PC-9 (cell line): ENCODE measurements at regions not wholly inside any gene's neighbourhood (a gene's known extent, or its start where the extent isn't known, plus 50 kb on each side); places are given as distances from the start of the nearest gene placed in this dataset.

Experiments used
- CTCF ChIP-seq: fragments of 200-600 bp; sonication (generic); conservative IDR thresholded peaks from 2 replicates; pipeline ENCODE4 v1.6.1; 2017; ENCODE audit warnings: mixed run types, antibody characterized with exemption, mild to moderate bottlenecking, moderate library complexity
- EZH2 ChIP-seq: fragments of 200-600 bp; sonication (generic); IDR thresholded peaks from 2 replicates; pipeline ENCODE4 v1.8.0; 2017; ENCODE audit warnings: antibody characterized with exemption, low read depth

DNA sequence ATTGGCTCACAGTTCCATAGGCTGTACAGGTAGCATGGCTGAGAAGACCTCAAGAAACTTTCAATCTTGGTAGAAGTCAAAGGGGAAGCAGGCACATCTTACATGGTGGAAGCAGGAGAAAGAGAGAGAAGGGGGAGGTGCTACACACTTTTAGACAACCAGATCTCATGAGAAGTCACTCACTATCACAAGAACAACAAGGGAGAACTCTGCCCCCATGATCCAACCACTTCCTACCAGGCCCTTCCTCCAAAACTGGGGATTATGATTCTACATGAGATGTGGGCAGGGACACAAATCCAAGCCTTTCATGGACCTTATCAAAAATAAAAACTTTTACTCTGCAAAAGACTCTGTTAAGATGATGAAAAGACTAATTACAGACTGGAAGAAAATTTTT, 183.2 kb upstream of the TRIM24 start:
- TF ChIP-seq EZH2 (no peak), CTCF (no peak)
